ENCODE measurements at regions not wholly inside any gene's neighbourhood (a gene's known extent, or its start where the extent isn't known, plus 50 kb on each side); places are given as distances from the start of the nearest gene placed in this dataset.

- TF ChIP-seq, protein P1, sequence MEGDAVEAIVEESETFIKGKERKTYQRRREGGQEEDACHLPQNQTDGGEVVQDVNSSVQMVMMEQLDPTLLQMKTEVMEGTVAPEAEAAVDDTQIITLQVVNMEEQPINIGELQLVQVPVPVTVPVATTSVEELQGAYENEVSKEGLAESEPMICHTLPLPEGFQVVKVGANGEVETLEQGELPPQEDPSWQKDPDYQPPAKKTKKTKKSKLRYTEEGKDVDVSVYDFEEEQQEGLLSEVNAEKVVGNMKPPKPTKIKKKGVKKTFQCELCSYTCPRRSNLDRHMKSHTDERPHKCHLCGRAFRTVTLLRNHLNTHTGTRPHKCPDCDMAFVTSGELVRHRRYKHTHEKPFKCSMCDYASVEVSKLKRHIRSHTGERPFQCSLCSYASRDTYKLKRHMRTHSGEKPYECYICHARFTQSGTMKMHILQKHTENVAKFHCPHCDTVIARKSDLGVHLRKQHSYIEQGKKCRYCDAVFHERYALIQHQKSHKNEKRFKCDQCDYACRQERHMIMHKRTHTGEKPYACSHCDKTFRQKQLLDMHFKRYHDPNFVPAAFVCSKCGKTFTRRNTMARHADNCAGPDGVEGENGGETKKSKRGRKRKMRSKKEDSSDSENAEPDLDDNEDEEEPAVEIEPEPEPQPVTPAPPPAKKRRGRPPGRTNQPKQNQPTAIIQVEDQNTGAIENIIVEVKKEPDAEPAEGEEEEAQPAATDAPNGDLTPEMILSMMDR (IDR thresholded peaks at IDR 0.05; ENCODE audit: extremely low read depth in 1 of 2, insufficient read depth in 1 of 2, low read depth in 1 of 2, low read length in 2 of 2), result no peak
- TF ChIP-seq POLR2A (IDR thresholded peaks at IDR 0.05; ENCODE audit: low read depth, low read length), result no peak
- no peak for TF ChIP-seq EZH2 (IDR thresholded peaks at IDR 0.05; ENCODE audit: borderline replicate concordance, low read depth, low read length, severe bottlenecking)
- no peak for TF ChIP-seq FOS (IDR thresholded peaks at IDR 0.05; ENCODE audit: borderline replicate concordance, insufficient read depth, low read length)
- no peak for TF ChIP-seq MYC (IDR thresholded peaks at IDR 0.05; ENCODE audit: low read depth, low read length)
- no peak for TF ChIP-seq POLR2AphosphoS5 (IDR thresholded peaks at IDR 0.05; ENCODE audit: insufficient read depth, low read depth, low read length)
- TF ChIP-seq, protein P2, sequence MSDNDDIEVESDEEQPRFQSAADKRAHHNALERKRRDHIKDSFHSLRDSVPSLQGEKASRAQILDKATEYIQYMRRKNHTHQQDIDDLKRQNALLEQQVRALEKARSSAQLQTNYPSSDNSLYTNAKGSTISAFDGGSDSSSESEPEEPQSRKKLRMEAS (IDR thresholded peaks at IDR 0.05; ENCODE audit: insufficient read depth, insufficient read length), result no peak
- no peak for TF ChIP-seq JUN (IDR thresholded peaks at IDR 0.05; ENCODE audit: borderline replicate concordance, insufficient read depth, insufficient read length, low read depth)
Observed at GRCh38 chr13:31649766-31650165, 89.6 kb upstream of the RXFP2 start.

Measured in endothelial cell of umbilical vein (primary cell).